ENCODE measurements at regions not wholly inside any gene's neighbourhood (a gene's known extent, or its start where the extent isn't known, plus 50 kb on each side); places are given as distances from the start of the nearest gene placed in this dataset.

DNA sequence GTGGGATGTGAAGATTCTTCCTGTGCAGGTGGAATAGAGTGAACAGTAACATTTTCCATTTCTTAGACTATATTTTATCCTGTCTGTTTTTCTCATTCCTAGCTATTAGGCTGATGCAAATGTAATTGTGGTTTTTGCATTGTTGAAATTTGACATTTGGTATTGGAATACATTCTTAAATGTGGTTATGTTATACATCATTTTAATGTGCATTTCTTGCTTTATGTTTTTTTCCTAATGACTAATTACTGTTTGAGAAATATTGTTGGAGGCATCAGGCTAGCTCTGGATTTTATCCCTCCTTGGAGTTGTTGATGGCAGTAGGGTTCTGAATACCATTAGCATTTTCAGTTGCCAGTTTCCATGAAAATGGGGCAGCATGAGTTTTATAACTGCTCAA lies 75.9 kb upstream of the GNG2 start:
- H3K36me3 ChIP-seq: no peaks in the 10 kb centered on the region
- no peak overlapping the region for H3K4me3 ChIP-seq
- TF ChIP-seq POLR2AphosphoS5 (IDR thresholded peaks at IDR 0.05): no peak
- TF ChIP-seq POLR2A (IDR thresholded peaks at IDR 0.05): no peak
- TF ChIP-seq EP300 (IDR thresholded peaks at IDR 0.05): no peak
- TF ChIP-seq, protein P1, sequence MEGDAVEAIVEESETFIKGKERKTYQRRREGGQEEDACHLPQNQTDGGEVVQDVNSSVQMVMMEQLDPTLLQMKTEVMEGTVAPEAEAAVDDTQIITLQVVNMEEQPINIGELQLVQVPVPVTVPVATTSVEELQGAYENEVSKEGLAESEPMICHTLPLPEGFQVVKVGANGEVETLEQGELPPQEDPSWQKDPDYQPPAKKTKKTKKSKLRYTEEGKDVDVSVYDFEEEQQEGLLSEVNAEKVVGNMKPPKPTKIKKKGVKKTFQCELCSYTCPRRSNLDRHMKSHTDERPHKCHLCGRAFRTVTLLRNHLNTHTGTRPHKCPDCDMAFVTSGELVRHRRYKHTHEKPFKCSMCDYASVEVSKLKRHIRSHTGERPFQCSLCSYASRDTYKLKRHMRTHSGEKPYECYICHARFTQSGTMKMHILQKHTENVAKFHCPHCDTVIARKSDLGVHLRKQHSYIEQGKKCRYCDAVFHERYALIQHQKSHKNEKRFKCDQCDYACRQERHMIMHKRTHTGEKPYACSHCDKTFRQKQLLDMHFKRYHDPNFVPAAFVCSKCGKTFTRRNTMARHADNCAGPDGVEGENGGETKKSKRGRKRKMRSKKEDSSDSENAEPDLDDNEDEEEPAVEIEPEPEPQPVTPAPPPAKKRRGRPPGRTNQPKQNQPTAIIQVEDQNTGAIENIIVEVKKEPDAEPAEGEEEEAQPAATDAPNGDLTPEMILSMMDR (IDR thresholded peaks at IDR 0.05): no peak
- DNase-seq: no peak
- H3K27me3 ChIP-seq: peaks cover 0 to 6% (median 0%) of the 10 kb centered on the region in 3 donors
- intact Hi-C loops (cut with DNase I; ENCODE audit: low total_unique reads): no loop called here
- no peak overlapping the region for H3K27ac ChIP-seq
- H3K4me1 ChIP-seq: peaks cover 0 to 8% (median 4%) of the 10 kb centered on the region in 4 donors
- peaks cover 0 to 20% (median 7%) of the 10 kb centered on the region in 4 donors for H3K9me3 ChIP-seq

DNA sequence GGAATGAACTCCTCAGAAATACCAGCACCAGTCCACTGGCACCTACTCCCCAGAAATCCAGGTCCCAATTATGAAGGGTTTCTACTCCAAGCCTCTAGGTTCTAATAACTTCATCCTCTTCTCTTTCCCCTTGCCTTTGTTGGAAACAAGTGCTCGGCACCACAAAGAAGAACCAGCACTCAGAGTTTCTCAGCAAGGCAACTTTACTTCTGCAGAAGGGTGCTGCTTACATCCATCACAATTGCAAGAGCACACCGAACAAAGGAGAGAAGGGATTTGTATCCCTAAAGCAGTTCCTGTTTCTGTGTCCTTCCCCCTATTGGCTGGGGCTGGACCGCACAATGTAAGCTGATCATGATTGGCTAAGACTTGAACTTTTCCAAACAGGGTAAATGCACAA lies 74.2 kb upstream of the GNG2 start:
- peaks cover 0 to 20% (median 7%) of the 10 kb centered on the region in 4 donors for H3K9me3 ChIP-seq
- no peak for DNase-seq
- no peak overlapping the region for H3K27ac ChIP-seq
- H3K27me3 ChIP-seq: peaks cover 0 to under 1% (median 0%) of the 10 kb centered on the region in 3 donors
- no peak overlapping the region for H3K4me3 ChIP-seq
- H3K4me1 ChIP-seq: no peaks in the 10 kb centered on the region
- H3K36me3 ChIP-seq: no peaks in the 10 kb centered on the region
- 80 to 99% (median 95%) methylated on average over 3 of the region's 3 CpGs for WGBS, 5 donors
- TF ChIP-seq POLR2AphosphoS5 (IDR thresholded peaks at IDR 0.05): no peak
- TF ChIP-seq, protein P1 (IDR thresholded peaks at IDR 0.05): no peak
- TF ChIP-seq POLR2A (IDR thresholded peaks at IDR 0.05): no peak
- no peak for TF ChIP-seq EP300 (IDR thresholded peaks at IDR 0.05)
- intact Hi-C loops (cut with DNase I; ENCODE audit: low total_unique reads): no loop called here

DNA sequence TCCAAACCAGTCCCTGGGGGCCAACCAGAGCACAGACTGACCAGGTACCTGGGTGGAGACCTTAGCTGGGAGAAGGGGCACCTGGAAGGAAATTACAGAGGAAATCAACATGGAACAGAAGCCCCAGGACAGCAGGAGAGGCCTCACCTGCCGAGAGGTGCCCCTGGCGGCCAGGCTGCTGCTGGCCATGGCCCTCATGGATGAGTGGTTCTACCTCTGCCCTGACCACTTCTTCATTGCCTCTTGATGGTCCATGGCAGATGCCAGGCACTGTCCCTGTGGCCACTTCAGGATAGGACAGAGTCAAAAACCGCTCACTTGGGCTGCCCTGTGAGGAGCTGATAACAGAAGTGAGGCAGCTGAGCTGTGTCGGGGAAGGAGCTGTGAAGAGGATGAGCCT lies 73.1 kb upstream of the GNG2 start:
- DNase-seq: no peak

GRCh38 chr14:51789114-51789513 lies 71.3 kb upstream of the GNG2 start:
- H3K4me3 ChIP-seq: no peak overlapping the region
- H3K27ac ChIP-seq: no peak overlapping the region
- no peaks in the 10 kb centered on the region for H3K36me3 ChIP-seq
- TF ChIP-seq, protein P1 (IDR thresholded peaks at IDR 0.05): no peak
- TF ChIP-seq POLR2AphosphoS5 (IDR thresholded peaks at IDR 0.05): no peak
- TF ChIP-seq POLR2A (IDR thresholded peaks at IDR 0.05): no peak
- TF ChIP-seq EP300 (IDR thresholded peaks at IDR 0.05): no peak
- no peak for DNase-seq
- 73 to 96% (median 91%) methylated on average over 3 of the region's 3 CpGs for WGBS, 5 donors
- H3K27me3 ChIP-seq: no peaks in the 10 kb centered on the region
- H3K9me3 ChIP-seq: peaks cover 0 to 20% (median 7%) of the 10 kb centered on the region in 4 donors
- peaks cover 0 to 11% (median 0%) of the 10 kb centered on the region in 4 donors for H3K4me1 ChIP-seq
- intact Hi-C loops (cut with DNase I; ENCODE audit: low total_unique reads): no loop called here

More for the DNA sequence above, 73.1 kb upstream of the GNG2 start:
- no peak for TF ChIP-seq POLR2A (IDR thresholded peaks at IDR 0.05)
- TF ChIP-seq, protein P1 (IDR thresholded peaks at IDR 0.05): no peak
- TF ChIP-seq POLR2AphosphoS5 (IDR thresholded peaks at IDR 0.05): no peak
- TF ChIP-seq EP300 (IDR thresholded peaks at IDR 0.05): no peak
- no peak overlapping the region for H3K27ac ChIP-seq
- no peak overlapping the region for H3K4me3 ChIP-seq
- WGBS, 5 donors: 81 to 88% (median 84%) methylated on average over 4 of the region's 4 CpGs
- intact Hi-C loops (cut with DNase I; ENCODE audit: low total_unique reads): no loop called here
- peaks cover 0 to 5% (median 0%) of the 10 kb centered on the region in 4 donors for H3K4me1 ChIP-seq
- H3K9me3 ChIP-seq: peaks cover 0 to 20% (median 7%) of the 10 kb centered on the region in 4 donors
- H3K36me3 ChIP-seq: no peaks in the 10 kb centered on the region
- H3K27me3 ChIP-seq: no peaks in the 10 kb centered on the region
